Suprapubic skin (tissue), 4 donors: ENCODE measurements at regions not wholly inside any gene's neighbourhood (a gene's known extent, or its start where the extent isn't known, plus 50 kb on each side); places are given as distances from the start of the nearest gene placed in this dataset.
"Not testable (repeated sequence)": the region's sequence is repeated elsewhere in the genome, so short reads cannot be mapped to it uniquely, and the experiment has no call there.

Source experiments
- POLR2A ChIP-seq, 2 donors: fragments of 450-650 bp; IDR thresholded peaks; one replicate each; pipeline ENCODE4 v1.6.1; 2017; ENCODE audit warnings: antibody characterized with exemption in 2 of 2, mild to moderate bottlenecking in 2 of 2, moderate library complexity in 2 of 2
- POLR2AphosphoS5 ChIP-seq, 3 donors: sonication (generic); formaldehyde crosslinking; IDR thresholded peaks; one replicate each; pipeline ENCODE4 v1.6.1; 2017; ENCODE audit warnings: antibody characterized with exemption in 3 of 3
- TF ChIP-seq, protein P1 (sequence below), 2 donors: fragments of 200-600 bp in 1 of 2; fragments of 450-650 bp in 1 of 2; sonication (generic) in 1 of 2; IDR thresholded peaks; one replicate each; pipeline ENCODE4 v1.5.1; 2016 to 2019; ENCODE audit warnings: antibody characterized with exemption in 2 of 2, mild to moderate bottlenecking in 1 of 2, moderate library complexity in 1 of 2

GRCh38 chr22:16388616-16389015 lies 204.0 kb downstream of the CCT8L2 start:
- not testable (repeated sequence) for TF ChIP-seq POLR2A, POLR2AphosphoS5 (IDR thresholded peaks at IDR 0.05)
- TF ChIP-seq, protein P1, sequence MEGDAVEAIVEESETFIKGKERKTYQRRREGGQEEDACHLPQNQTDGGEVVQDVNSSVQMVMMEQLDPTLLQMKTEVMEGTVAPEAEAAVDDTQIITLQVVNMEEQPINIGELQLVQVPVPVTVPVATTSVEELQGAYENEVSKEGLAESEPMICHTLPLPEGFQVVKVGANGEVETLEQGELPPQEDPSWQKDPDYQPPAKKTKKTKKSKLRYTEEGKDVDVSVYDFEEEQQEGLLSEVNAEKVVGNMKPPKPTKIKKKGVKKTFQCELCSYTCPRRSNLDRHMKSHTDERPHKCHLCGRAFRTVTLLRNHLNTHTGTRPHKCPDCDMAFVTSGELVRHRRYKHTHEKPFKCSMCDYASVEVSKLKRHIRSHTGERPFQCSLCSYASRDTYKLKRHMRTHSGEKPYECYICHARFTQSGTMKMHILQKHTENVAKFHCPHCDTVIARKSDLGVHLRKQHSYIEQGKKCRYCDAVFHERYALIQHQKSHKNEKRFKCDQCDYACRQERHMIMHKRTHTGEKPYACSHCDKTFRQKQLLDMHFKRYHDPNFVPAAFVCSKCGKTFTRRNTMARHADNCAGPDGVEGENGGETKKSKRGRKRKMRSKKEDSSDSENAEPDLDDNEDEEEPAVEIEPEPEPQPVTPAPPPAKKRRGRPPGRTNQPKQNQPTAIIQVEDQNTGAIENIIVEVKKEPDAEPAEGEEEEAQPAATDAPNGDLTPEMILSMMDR (IDR thresholded peaks at IDR 0.05): not testable (repeated sequence)
